Activated naive CD8-positive, alpha-beta T cell treated with anti-CD3 and anti-CD28 coated beads for 36 hours (primary cell): ENCODE measurements at regions not wholly inside any gene's neighbourhood (a gene's known extent, or its start where the extent isn't known, plus 50 kb on each side); places are given as distances from the start of the nearest gene placed in this dataset.
"Not testable (repeated sequence)": the region's sequence is repeated elsewhere in the genome, so short reads cannot be mapped to it uniquely, and the experiment has no call there.

Source experiments
- DNase-seq: peaks from one replicate; pipeline ENCODE4 v3.0.0; 2021
- H3K27ac Mint-ChIP-seq: one replicate; pipeline ENCODE4 v1.8.0; 2022; ENCODE audit warnings: mild to moderate bottlenecking, moderate library complexity, mixed read lengths
- H3K27me3 Mint-ChIP-seq: one replicate; pipeline ENCODE4 v1.8.0; 2022; ENCODE audit warnings: mild to moderate bottlenecking, mixed read lengths
- H3K36me3 Mint-ChIP-seq: one replicate; pipeline ENCODE4 v1.8.0; 2021; ENCODE audit warnings: mild to moderate bottlenecking, mixed read lengths
- H3K4me1 Mint-ChIP-seq: one replicate; pipeline ENCODE4 v1.8.0; 2021; ENCODE audit warnings: mixed read lengths
- H3K4me3 Mint-ChIP-seq: one replicate; pipeline ENCODE4 v1.8.0; 2022; ENCODE audit warnings: mild to moderate bottlenecking, moderate library complexity, mixed read lengths
- H3K9me3 Mint-ChIP-seq: one replicate; pipeline ENCODE4 v1.8.0; 2022; ENCODE audit warnings: mixed read lengths

DNA sequence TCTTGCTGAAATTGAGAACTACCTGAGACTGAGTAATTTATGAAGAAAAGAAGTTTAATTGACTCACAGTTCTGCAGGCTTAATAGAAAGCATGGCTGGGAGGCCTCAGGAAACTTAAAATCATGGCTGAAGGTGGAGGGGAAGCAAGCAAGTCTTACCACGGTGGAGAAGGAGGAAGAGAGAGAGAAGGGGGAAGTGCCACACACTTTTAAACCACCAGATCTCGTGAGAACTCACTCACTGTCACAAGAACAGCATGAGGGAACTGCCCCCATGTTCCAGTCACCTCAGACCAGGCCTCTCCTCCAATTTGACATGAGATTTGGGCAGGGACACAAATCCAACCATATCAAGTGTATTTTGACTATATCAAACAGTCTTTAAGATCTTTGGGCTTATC, 668.3 kb downstream of the SLCO4C1 start:
- not testable (repeated sequence) for DNase-seq, H3K4me3 Mint-ChIP-seq, H3K27me3 Mint-ChIP-seq, H3K36me3 Mint-ChIP-seq, H3K4me1 Mint-ChIP-seq, H3K9me3 Mint-ChIP-seq, H3K27ac Mint-ChIP-seq

DNA sequence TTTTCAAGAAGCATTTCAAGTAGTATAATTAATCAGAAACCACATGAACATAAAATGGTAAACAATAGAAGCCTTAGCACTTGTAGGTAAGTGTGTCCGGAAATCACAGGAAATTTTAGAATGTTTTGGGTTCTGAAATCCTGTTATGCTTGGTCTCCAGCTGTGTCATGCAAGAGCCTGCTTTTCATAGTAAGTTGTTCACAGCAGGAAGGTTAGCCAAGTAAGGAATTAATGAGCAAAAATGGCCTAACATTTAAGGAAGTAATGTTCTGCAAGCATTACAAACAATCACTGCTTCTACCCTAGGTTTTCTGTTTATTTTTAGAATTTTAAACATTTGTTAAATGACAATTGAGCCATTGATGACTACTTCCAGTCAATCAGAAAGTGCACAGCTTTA, 669.5 kb downstream of the SLCO4C1 start:
- Mint-ChIP-seq H3K4me1 (no peaks in the 10 kb centered on the region), H3K36me3 (no peaks in the 10 kb centered on the region), H3K27me3 (no peaks in the 10 kb centered on the region), H3K9me3 (no peaks in the 10 kb centered on the region), H3K4me3 (no peak overlapping the region), H3K27ac (no peak overlapping the region)
- DNase-seq = no peak

DNA sequence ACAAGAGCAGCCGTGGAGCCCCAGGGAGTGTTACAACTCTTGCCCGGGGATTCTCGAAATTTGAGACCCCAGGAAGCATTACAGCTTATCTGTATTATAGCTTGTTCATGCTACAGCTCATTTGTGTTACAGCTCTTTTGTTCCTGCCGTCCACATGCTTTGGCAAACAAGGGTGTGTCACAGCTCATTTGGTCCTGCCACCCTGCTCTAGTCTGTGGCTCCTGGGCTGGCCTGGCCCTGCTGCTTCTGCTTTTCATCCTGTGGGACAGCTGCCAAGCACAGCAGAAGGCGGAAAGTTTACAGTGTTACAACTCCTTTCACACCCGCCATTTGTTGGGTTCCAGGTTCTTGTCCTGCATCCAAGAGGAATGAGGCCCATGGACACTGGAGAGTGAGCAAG, 685.0 kb downstream of the SLCO4C1 start:
- Mint-ChIP-seq H3K27me3 (no peaks in the 10 kb centered on the region), H3K36me3 (no peaks in the 10 kb centered on the region), H3K4me3 (no peak overlapping the region), H3K9me3 (no peaks in the 10 kb centered on the region), H3K4me1 (no peaks in the 10 kb centered on the region), H3K27ac (no peak overlapping the region)
- DNase-seq = no peak

DNA sequence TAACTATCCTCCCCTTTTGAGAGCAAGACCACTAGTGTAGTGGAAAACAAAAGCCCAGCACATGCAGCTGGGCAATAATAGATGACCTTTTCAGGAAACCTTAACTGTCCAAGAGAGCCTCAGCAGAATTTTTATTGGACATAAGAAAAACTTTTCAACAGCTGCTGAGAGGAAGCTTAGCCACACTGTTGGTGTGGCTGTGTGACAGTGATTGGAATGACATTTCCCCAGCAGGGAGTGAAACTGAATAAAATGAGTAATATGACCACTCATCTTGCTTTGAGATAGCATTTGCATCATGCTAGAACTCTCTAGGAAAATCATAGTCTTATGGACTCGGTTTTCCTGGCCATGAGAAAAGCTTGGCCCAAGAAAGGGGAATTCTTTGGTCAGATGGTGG, 687.8 kb downstream of the SLCO4C1 start:
- Mint-ChIP-seq H3K4me3 (no peak overlapping the region), H3K27ac (no peak overlapping the region), H3K4me1 (no peaks in the 10 kb centered on the region), H3K9me3 (no peaks in the 10 kb centered on the region), H3K27me3 (no peaks in the 10 kb centered on the region), H3K36me3 (no peaks in the 10 kb centered on the region)
- DNase-seq = no peak

DNA sequence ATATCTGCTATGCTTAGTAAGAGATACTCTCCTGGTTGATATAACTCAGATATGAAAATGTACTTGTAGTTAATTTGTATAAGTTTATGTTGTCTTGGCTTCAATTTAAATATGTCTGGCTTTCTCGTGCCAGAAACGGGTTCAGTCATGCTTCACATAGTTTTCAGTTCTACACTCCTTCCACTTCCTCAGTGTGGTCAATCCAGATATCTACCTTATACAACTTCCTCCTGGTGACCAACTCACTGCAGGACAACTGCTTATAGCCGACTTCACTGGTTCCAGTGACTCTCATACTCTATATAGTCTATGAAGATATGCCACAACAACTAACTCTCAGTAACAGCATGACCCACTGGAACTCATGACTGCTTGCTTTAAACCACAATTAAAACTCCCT, 690.4 kb downstream of the SLCO4C1 start:
- Mint-ChIP-seq H3K27ac (no peak overlapping the region), H3K4me1 (no peaks in the 10 kb centered on the region), H3K4me3 (no peak overlapping the region)

DNA sequence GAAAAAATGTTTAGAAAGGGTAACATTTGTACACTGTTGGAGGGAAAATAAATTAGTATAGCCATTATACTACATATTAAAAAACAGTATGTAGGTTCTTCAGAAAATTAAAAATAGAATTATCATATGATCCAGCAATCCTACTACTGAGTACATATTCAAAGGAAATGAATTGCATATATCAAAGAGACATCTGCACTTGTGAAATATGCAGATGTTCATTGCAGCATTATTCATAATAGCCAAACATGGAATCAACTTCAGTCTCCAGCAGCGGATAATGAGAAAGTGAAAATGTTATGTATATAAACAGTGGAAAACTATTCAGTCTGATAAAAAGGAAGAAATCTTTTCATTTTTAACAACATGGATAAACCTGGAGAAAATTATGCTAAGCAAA, 695.5 kb downstream of the SLCO4C1 start:
- Mint-ChIP-seq H3K4me1 (no peaks in the 10 kb centered on the region), H3K36me3 (no peaks in the 10 kb centered on the region), H3K9me3 (peaks cover 5% of the 10 kb centered on the region), H3K27ac (no peak overlapping the region), H3K27me3 (no peaks in the 10 kb centered on the region), H3K4me3 (no peak overlapping the region)
- no peak for DNase-seq

More for the DNA sequence above, 690.4 kb downstream of the SLCO4C1 start:
- no peaks in the 10 kb centered on the region for H3K36me3 Mint-ChIP-seq
- H3K9me3 Mint-ChIP-seq = no peaks in the 10 kb centered on the region
- no peak for DNase-seq
- H3K27me3 Mint-ChIP-seq = no peaks in the 10 kb centered on the region

DNA sequence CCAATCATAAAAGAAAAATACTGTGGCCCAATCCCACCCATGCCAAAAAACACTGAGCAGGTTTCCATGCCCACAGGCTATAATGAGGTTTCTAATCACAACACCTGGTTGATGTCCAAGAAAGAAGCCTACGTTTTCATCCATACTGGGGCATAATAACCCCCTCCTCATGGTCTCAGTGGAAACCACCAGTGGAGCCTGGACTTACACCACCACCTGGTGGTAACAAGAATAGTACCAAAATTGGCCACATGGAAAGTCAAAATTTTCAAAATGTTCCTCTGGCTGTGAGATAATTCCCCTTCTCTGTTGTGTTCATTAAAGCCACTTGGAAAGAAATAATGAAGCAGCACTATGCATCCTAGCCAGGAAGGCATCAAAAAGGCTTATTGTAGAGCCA, 687.3 kb upstream of the ST8SIA4 start:
- Mint-ChIP-seq H3K27me3 (no peaks in the 10 kb centered on the region), H3K27ac (no peak overlapping the region), H3K4me1 (no peaks in the 10 kb centered on the region), H3K9me3 (peaks cover 4% of the 10 kb centered on the region), H3K36me3 (no peaks in the 10 kb centered on the region), H3K4me3 (no peak overlapping the region)
- no peak for DNase-seq

DNA sequence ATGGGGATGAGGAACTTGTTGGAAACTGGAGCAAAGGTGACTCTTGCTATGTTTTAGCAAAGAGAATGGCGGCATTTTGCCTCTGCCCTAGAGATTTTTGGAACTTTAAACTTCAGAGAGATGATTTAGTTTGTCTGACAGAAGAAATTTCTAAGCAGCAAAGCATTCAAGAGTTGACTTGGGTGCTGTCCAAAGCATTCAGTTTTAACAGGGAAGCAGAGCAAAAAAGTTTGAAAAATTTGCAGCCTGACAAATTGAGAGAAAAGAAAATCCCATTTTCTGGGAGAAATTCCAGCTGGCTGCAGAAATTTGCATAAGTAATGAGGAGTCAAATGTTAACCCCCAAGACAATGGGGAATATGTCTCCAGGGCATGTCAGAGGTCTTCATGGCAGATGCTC, 682.3 kb upstream of the ST8SIA4 start:
- no peaks in the 10 kb centered on the region for H3K9me3 Mint-ChIP-seq
- no peaks in the 10 kb centered on the region for H3K36me3 Mint-ChIP-seq
- no peaks in the 10 kb centered on the region for H3K4me1 Mint-ChIP-seq
- H3K4me3 Mint-ChIP-seq = no peak overlapping the region
- no peaks in the 10 kb centered on the region for H3K27me3 Mint-ChIP-seq
- no peak overlapping the region for H3K27ac Mint-ChIP-seq
- no peak for DNase-seq

DNA sequence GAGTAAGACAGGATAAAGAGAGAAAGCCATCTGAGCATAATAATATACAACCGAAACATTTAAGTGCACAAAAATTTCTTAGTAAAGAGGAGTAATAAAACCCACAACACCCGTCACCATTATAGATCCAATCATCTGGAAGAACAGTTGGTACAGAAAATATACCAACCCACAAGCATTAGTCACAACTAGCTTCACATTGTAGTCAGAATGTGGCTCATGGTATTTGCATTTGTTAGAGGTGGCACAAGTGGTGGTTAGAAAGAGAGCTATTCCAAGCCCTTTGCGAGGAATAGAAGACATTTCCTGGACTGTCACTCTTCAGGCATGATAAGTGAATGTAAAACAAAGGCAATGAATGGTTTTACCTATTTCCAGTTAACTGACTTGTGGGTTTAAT, 677.5 kb upstream of the ST8SIA4 start:
- no peak overlapping the region for H3K4me3 Mint-ChIP-seq
- H3K9me3 Mint-ChIP-seq = no peaks in the 10 kb centered on the region
- no peaks in the 10 kb centered on the region for H3K27me3 Mint-ChIP-seq
- no peaks in the 10 kb centered on the region for H3K36me3 Mint-ChIP-seq
- no peaks in the 10 kb centered on the region for H3K4me1 Mint-ChIP-seq
- no peak overlapping the region for H3K27ac Mint-ChIP-seq
- no peak for DNase-seq

DNA sequence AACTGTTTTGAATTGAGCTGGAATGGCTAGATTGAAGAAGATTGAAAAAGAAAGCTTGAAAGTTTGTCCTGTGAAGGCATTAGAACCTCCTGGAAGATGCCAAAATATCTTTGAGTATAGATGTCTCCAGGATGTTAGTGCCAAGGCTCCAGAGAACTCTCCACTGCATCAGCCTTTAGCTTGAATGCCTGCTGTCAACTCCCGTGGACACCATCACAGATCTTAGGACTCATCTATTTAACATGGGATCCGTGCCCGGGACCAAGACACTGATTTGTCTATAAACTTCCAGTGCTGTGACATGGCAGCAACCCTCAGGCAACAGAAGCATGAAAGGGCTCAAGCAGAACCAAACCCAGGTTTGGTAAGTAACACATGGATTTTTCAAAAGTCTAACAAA, 670.9 kb upstream of the ST8SIA4 start:
- Mint-ChIP-seq H3K4me3 (no peak overlapping the region), H3K36me3 (no peaks in the 10 kb centered on the region), H3K27me3 (no peaks in the 10 kb centered on the region), H3K4me1 (no peaks in the 10 kb centered on the region), H3K27ac (no peak overlapping the region), H3K9me3 (no peaks in the 10 kb centered on the region)
- DNase-seq = no peak

DNA sequence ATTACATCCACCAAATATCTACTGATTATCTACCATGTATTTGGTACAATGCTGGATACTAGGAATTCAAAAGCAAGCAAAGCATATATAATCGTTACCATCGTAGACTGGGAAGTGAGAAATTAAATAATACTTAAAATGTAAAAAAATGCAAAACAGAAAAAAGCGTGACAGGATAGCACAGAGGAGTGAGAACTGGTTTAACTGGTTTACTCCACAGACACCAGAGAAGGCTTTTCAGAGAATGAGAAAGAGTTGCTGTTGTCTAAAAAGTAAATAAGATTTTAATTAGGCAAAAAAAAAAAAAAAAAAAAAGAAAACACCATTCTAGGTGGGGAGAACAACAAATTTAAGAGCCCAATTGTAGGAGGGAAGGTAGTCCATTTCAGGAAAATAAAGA, 657.9 kb upstream of the ST8SIA4 start:
- no peaks in the 10 kb centered on the region for H3K27me3 Mint-ChIP-seq
- H3K4me3 Mint-ChIP-seq = no peak overlapping the region
- H3K4me1 Mint-ChIP-seq = no peaks in the 10 kb centered on the region
- H3K36me3 Mint-ChIP-seq = no peaks in the 10 kb centered on the region
- H3K9me3 Mint-ChIP-seq = peaks cover 5% of the 10 kb centered on the region
- DNase-seq = no peak
- H3K27ac Mint-ChIP-seq = no peak overlapping the region

DNA sequence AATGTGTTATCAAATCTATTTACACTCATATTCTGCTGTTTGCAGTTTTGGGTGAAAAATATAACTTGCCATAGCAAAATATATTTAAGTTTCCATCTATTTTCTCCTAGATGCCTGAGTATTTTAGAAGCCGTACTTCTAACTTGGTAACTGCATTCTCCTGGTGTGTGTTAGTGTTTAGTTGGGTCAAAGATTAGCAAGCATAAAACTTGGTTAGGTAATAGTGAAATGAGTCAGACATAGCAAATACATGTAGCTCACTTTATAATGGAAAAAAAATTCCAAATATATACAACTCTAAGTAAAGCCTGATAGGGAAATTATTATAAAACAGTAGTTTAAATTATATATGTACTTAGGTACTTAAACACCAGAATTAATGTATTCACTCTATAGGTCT, 640.7 kb upstream of the ST8SIA4 start:
- Mint-ChIP-seq H3K4me3 (no peak overlapping the region), H3K27me3 (no peaks in the 10 kb centered on the region), H3K9me3 (no peaks in the 10 kb centered on the region), H3K36me3 (no peaks in the 10 kb centered on the region), H3K4me1 (no peaks in the 10 kb centered on the region), H3K27ac (no peak overlapping the region)
- DNase-seq = no peak

DNA sequence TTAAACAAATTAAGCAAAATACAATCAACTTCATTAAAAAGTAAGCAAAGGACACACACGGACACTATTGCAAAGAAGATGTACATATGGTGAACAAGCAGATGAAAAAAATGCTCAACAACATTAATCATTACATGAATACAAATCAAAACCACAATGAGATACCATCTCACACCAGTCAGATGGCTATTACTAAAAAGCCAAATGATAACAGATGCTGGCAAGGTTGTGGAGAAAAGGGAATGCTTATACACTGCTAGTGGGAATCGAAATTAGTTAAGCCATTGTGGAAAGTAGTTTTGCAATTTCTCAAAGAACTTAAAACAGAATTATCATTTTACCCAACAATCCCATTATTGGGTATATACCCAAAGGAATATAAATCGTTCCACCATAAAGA, 636.2 kb upstream of the ST8SIA4 start:
- Mint-ChIP-seq H3K4me1 (no peaks in the 10 kb centered on the region), H3K27ac (no peak overlapping the region), H3K4me3 (no peak overlapping the region), H3K36me3 (no peaks in the 10 kb centered on the region), H3K9me3 (peaks cover 2% of the 10 kb centered on the region), H3K27me3 (no peaks in the 10 kb centered on the region)
- DNase-seq = no peak

DNA sequence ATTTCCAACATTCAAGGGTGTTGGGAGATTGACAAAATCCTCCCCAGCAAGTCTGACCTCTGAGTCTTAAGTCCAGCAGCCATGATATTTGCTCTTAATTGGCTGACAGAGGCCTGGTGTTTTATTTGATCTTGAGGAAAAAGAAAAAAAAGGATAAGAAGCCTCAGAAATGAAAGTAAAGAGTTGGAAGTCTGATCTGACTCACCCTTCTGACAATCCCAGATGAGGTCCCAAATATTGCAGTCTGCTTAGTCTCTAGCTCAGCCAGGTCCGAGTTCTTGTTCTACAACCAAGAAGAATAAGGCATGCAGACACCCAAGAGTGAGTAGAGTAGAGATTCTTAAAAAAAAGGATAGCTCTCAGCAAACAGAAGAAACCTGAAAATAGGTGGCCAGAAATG, 632.5 kb upstream of the ST8SIA4 start:
- no peak for DNase-seq
- Mint-ChIP-seq H3K27me3 (no peaks in the 10 kb centered on the region), H3K27ac (no peak overlapping the region), H3K36me3 (no peaks in the 10 kb centered on the region), H3K4me1 (no peaks in the 10 kb centered on the region), H3K9me3 (peaks cover 2% of the 10 kb centered on the region), H3K4me3 (no peak overlapping the region)

DNA sequence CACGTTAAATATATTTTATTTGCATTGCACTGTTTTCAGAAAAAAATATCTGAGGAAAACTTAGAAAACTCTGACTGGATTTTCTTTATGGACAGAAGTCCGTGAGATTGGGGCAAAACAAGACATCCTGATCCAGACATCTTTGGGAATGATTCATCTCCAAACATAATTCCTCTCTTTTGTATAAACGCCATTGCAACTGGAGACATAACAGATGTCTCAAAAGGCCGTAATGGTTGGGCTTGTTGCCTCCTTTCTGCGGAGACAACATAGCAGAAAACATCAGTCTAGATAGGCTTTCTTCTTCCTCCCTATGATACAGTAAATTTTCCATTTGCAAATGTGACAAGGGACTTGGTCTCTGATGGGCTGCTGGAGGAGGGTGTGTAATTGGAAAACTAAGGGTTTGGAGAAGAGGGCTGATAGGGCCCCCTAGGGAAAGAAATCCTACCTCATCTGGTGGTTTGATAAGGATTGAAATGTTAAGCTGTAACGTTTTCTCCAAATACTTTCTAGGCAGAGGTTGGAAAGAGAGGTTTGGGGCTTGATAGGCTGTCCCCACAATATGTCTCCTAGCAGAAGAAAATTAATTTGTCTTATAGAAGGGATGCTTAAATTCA, 631.5 kb upstream of the ST8SIA4 start:
- DNase-seq = no peak
- Mint-ChIP-seq H3K4me1 (no peaks in the 10 kb centered on the region), H3K9me3 (peaks cover 2% of the 10 kb centered on the region), H3K27ac (no peak overlapping the region), H3K36me3 (no peaks in the 10 kb centered on the region), H3K4me3 (no peak overlapping the region), H3K27me3 (no peaks in the 10 kb centered on the region)

DNA sequence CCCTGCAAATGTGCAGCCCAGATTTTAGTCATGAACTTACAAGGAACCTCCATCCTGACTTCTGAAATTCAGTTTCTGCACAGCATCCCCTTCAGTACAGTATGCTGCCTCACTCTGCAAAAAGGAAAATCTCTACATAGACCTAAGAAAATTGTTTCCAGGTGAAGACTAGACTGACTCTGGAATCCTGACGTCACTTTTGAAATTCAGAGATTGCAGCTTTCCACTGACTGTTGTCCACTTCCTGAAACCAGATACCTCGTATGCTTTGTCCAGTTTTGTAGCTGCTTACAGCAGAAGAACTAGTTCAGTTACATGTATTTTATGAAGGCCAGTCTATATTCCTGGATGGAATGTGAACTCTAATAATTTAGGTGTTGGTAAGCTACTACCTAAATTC, 629.3 kb upstream of the ST8SIA4 start:
- no peaks in the 10 kb centered on the region for H3K36me3 Mint-ChIP-seq
- no peaks in the 10 kb centered on the region for H3K4me1 Mint-ChIP-seq

DNA sequence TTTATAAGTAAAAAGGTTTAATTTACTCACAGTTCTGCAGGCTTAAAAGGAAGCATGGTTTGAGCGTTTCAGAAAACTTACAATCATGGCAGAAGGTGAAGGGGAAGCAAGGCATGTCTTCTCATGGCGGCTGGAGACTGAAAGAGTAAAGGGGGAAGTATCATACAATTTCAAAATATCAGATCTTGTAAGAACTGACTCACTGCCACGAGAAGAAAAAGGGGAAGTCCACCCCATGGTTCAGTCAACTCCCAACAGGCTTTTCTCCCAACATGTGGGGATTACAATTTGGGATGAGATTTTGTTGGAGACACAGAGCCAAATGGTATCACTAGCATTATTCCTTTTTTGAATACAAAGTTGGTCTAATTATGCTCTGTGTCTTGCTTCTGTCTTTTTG, 627.9 kb upstream of the ST8SIA4 start:
- no peaks in the 10 kb centered on the region for H3K27me3 Mint-ChIP-seq
- H3K36me3 Mint-ChIP-seq = no peaks in the 10 kb centered on the region
- H3K27ac Mint-ChIP-seq = no peak overlapping the region
- H3K4me1 Mint-ChIP-seq = no peaks in the 10 kb centered on the region
- H3K9me3 Mint-ChIP-seq = peaks cover 4% of the 10 kb centered on the region
- H3K4me3 Mint-ChIP-seq = no peak overlapping the region
- DNase-seq = no peak

More for the DNA sequence above, 629.3 kb upstream of the ST8SIA4 start:
- Mint-ChIP-seq H3K9me3 (peaks cover 6% of the 10 kb centered on the region), H3K27ac (no peak overlapping the region), H3K27me3 (no peaks in the 10 kb centered on the region), H3K4me3 (no peak overlapping the region)
- no peak for DNase-seq
